GM12878 (cell line): ENCODE measurements at regions not wholly inside any gene's neighbourhood (a gene's known extent, or its start where the extent isn't known, plus 50 kb on each side); places are given as distances from the start of the nearest gene placed in this dataset.

Experiments used
- ATAC-seq: fragments of 200-7000 bp; cut with Tn5 transposase; 3 replicates; pipeline ENCODE4 v1.9.1; 2020; ENCODE audit warnings: mild to moderate bottlenecking, moderate library complexity
- BruUV-seq: library from RNA; stranded (reverse); fragments of 400-500 nt; replicated peaks from 2 replicates; lab custom pipeline; 2021; lab: Mats Ljungman, UMichigan
- CTCF ChIA-PET: fragments of 300-600 bp; sonication (Branson Sonifier 250); formaldehyde crosslinking; extraction: SDS; loops from one replicate; lab custom pipeline; 2021; ENCODE audit warnings: inconsistent platforms; lab: Yijun Ruan, JAX
- POLR2A ChIA-PET: fragments of 350-600 bp; formaldehyde crosslinking; extraction: SDS; loops from one replicate; lab custom pipeline; 2021; ENCODE audit warnings: inconsistent platforms; lab: Charles Lee
- RAD21 ChIA-PET: fragments of 300-600 bp; sonication (Branson Sonifier 250); formaldehyde crosslinking; loops from one replicate; lab custom pipeline; 2023; ENCODE audit warnings: antibody characterized with exemption; ENCODE audit not compliant: unreplicated experiment; lab: Charles Lee
- SMC1A ChIA-PET: fragments of 300-600 bp; sonication (Branson Sonifier 250); formaldehyde crosslinking; loops from one replicate; lab custom pipeline; 2023; ENCODE audit not compliant: unreplicated experiment, uncharacterized antibody; lab: Charles Lee
- DNase-seq: peaks from one replicate; pipeline ENCODE4 v3.0.0-alpha.2; 2011; ENCODE audit warnings: low read depth, low spot score
- FAIRE-seq: peaks from 3 replicates; lab custom pipeline; 2011; peaks lifted over from hg19 to GRCh38; lab: Jason Lieb, UNC
- H2AFZ ChIP-seq: 2 replicates; pipeline ENCODE4 v1.6.0; 2011; ENCODE audit warnings: low read depth, low read length, control low read depth; ENCODE audit not compliant: control insufficient read depth
- H3K27ac ChIP-seq: 2 replicates; pipeline ENCODE4 v1.5.1; 2011; ENCODE audit warnings: control low read depth; ENCODE audit not compliant: control insufficient read depth, insufficient read depth
- H3K27me3 ChIP-seq, 2 experiments: replicated peaks in 1 of 2; 2 replicates each; pipeline versions ENCODE4 v1.6.0 to v1.6.1; 2011; ENCODE audit warnings: low read length in 1 of 2; ENCODE audit not compliant: control insufficient read depth in 2 of 2, insufficient read depth in 2 of 2
- H3K36me3 ChIP-seq, 2 experiments: 2 replicates each; pipeline ENCODE4 v1.5.1; 2011; ENCODE audit warnings: low read length in 1 of 2; ENCODE audit not compliant: control insufficient read depth in 2 of 2, insufficient read depth in 2 of 2
- H3K4me1 ChIP-seq: 2 replicates; pipeline ENCODE4 v1.6.1; 2011; ENCODE audit warnings: mild to moderate bottlenecking, low read length, moderate library complexity, mixed read lengths; ENCODE audit not compliant: control insufficient read depth, insufficient read depth
- H3K4me2 ChIP-seq: 2 replicates; pipeline ENCODE4 v1.6.0; 2011; ENCODE audit warnings: control low read depth; ENCODE audit not compliant: control insufficient read depth, insufficient read depth
- H3K4me3 ChIP-seq: fragments of 200-600 bp; sonication (generic); 2 replicates; pipeline ENCODE4 v1.5.1; 2016
- H3K79me2 ChIP-seq: 2 replicates; pipeline ENCODE4 v1.6.0; 2011; ENCODE audit warnings: low read length; ENCODE audit not compliant: control insufficient read depth, insufficient read depth
- H3K9ac ChIP-seq: 2 replicates; pipeline ENCODE4 v1.8.0; 2011; ENCODE audit warnings: low read length, control low read depth, mixed read lengths; ENCODE audit not compliant: control insufficient read depth, insufficient read depth
- H3K9me3 ChIP-seq: replicated peaks from 3 replicates; pipeline ENCODE4 v1.5.1; 2011; ENCODE audit warnings: mild to moderate bottlenecking, low read length; ENCODE audit not compliant: control insufficient read depth, insufficient read depth
- H4K20me1 ChIP-seq: 2 replicates; pipeline ENCODE4 v1.6.0; 2011; ENCODE audit not compliant: control insufficient read depth, insufficient read depth
- EP300 ChIP-seq, 2 experiments: fragments of 150-350 bp in 1 of 2; IDR thresholded peaks; 2 replicates each; pipeline ENCODE4 v1.6.1; 2011 to 2012; ENCODE audit warnings: low read depth in 2 of 2, low read length in 2 of 2, borderline replicate concordance in 1 of 2, improper control_type of control experiment in 1 of 2, inconsistent platforms in 1 of 2; ENCODE audit not compliant: control insufficient read depth in 1 of 2
- KDM1A ChIP-seq: fragments of 200-600 bp; sonication (generic); IDR thresholded peaks from 2 replicates; pipeline ENCODE4 v1.6.1; 2016; ENCODE audit warnings: borderline replicate concordance
- MEF2A ChIP-seq: IDR thresholded peaks from 2 replicates; pipeline ENCODE4 v1.6.1; 2011; ENCODE audit warnings: low read depth, mild to moderate bottlenecking, low read length, moderate library complexity; ENCODE audit not compliant: insufficient read depth
- SMAD1 ChIP-seq: fragments of 450-650 bp; IDR thresholded peaks from 2 replicates; pipeline ENCODE4 v1.6.1; 2018; ENCODE audit warnings: mild to moderate bottlenecking, low read depth; ENCODE audit not compliant: partially characterized antibody
- SP1 ChIP-seq: IDR thresholded peaks from one replicate; pipeline ENCODE4 v1.6.1; 2011; ENCODE audit warnings: low read depth, low read length
- SRF ChIP-seq, 2 experiments: IDR thresholded peaks; 2 replicates each; pipeline ENCODE4 v1.6.1; 2011; ENCODE audit warnings: low read depth in 2 of 2, low read length in 2 of 2, mild to moderate bottlenecking in 1 of 2, moderate library complexity in 1 of 2
- ZNF274 ChIP-seq: IDR thresholded peaks from one replicate; pipeline ENCODE4 v1.8.0; 2011; ENCODE audit not compliant: insufficient read length, insufficient read depth
- WGBS: methylation state at CpG from one replicate; pipeline ENCODE4 v1.1.6; 2016; ENCODE audit warnings: low lambda C conversion rate; ENCODE audit not compliant: insufficient replicate concordance, insufficient coverage; ENCODE audit errors: missing lambda C conversion rate; 5-methylcytosine and 5-hydroxymethylcytosine counted together
- in situ Hi-C: fragments of 300-500 bp; cut with MboI; formaldehyde crosslinking; loops from 9 replicates; pipeline ENCODE4 v1.14.3; 2018; ENCODE audit warnings: mixed read lengths
- intact Hi-C: fragments of 100-400 bp; cut with micrococcal nuclease; formaldehyde crosslinking; loops from one replicate; pipeline ENCODE4 v1.14.2; 2022; ENCODE audit not compliant: unreplicated experiment
- TF ChIP-seq, protein P1 (sequence below): fragments of 450-650 bp; IDR thresholded peaks from 2 replicates; pipeline ENCODE4 v1.6.1; 2017; ENCODE audit warnings: mild to moderate bottlenecking, moderate library complexity
- TF ChIP-seq, protein P2 (sequence below): fragments of 450-650 bp; IDR thresholded peaks from 2 replicates; pipeline ENCODE4 v1.6.1; 2017; ENCODE audit warnings: mild to moderate bottlenecking, low read depth, inconsistent platforms; ENCODE audit not compliant: poor library complexity, severe bottlenecking
- TF ChIP-seq, protein P3 (sequence below): IDR thresholded peaks from 2 replicates; pipeline ENCODE4 v1.6.1; 2012; ENCODE audit warnings: low read depth, low read length, improper control_type of control experiment
- TF ChIP-seq, protein P4 (sequence below): fragments of 450-650 bp; IDR thresholded peaks from 2 replicates; pipeline ENCODE4 v1.6.1; 2016; ENCODE audit warnings: mild to moderate bottlenecking
- TF ChIP-seq, protein P5 (sequence below): fragments of 450-650 bp; formaldehyde crosslinking; IDR thresholded peaks from 2 replicates; pipeline ENCODE4 v1.4.0; 2022; ENCODE audit warnings: mild to moderate bottlenecking, moderate library complexity

DNA sequence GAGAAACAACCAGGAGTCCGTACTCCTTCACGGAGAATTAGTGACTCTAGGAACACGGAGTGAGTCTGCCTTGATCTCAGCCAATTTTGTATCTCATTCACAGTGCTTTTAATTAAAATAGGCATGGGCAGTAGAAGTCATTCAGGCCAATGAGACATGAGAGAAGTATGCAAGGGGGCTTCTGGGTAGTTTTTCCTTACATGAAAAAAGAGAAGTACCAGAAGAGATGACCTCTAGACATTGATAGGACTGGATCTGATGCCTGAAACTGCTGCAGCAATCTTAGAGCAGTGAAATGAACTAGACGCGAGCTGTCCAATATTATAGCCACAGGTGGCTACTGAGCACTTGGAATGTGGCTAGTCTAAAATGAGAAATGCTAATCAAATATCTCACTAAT, 187.7 kb upstream of the TLE4 start:
- H3K27ac ChIP-seq, result no peak overlapping the region
- no peaks in the 10 kb centered on the region for H3K27me3 ChIP-seq
- in situ Hi-C loops (no loop called here), intact Hi-C loops (no loop called here)
- no peak overlapping the region for H3K4me2 ChIP-seq
- ChIA-PET SMC1A (no interaction called here), CTCF (no interaction called here), RAD21 (no interaction called here), POLR2A (no interaction called here)
- H3K79me2 ChIP-seq, result no peaks in the 10 kb centered on the region
- no TSS peak for BruUV-seq
- DNase-seq (no peak), ATAC-seq (no peak), FAIRE-seq (no peak)
- no peak overlapping the region for H2AFZ ChIP-seq
- H4K20me1 ChIP-seq, result no peaks in the 10 kb centered on the region
- no peaks in the 10 kb centered on the region; the same call in 2 of the 3 replicates for H3K9me3 ChIP-seq
- H3K36me3 ChIP-seq, result no peaks in the 10 kb centered on the region
- H3K4me3 ChIP-seq, result no peak overlapping the region
- no peaks in the 10 kb centered on the region for H3K4me1 ChIP-seq
- WGBS, result 45% methylated on average over 5 of the region's 5 CpGs
- H3K9ac ChIP-seq, result no peak overlapping the region
- TF ChIP-seq, protein P1, sequence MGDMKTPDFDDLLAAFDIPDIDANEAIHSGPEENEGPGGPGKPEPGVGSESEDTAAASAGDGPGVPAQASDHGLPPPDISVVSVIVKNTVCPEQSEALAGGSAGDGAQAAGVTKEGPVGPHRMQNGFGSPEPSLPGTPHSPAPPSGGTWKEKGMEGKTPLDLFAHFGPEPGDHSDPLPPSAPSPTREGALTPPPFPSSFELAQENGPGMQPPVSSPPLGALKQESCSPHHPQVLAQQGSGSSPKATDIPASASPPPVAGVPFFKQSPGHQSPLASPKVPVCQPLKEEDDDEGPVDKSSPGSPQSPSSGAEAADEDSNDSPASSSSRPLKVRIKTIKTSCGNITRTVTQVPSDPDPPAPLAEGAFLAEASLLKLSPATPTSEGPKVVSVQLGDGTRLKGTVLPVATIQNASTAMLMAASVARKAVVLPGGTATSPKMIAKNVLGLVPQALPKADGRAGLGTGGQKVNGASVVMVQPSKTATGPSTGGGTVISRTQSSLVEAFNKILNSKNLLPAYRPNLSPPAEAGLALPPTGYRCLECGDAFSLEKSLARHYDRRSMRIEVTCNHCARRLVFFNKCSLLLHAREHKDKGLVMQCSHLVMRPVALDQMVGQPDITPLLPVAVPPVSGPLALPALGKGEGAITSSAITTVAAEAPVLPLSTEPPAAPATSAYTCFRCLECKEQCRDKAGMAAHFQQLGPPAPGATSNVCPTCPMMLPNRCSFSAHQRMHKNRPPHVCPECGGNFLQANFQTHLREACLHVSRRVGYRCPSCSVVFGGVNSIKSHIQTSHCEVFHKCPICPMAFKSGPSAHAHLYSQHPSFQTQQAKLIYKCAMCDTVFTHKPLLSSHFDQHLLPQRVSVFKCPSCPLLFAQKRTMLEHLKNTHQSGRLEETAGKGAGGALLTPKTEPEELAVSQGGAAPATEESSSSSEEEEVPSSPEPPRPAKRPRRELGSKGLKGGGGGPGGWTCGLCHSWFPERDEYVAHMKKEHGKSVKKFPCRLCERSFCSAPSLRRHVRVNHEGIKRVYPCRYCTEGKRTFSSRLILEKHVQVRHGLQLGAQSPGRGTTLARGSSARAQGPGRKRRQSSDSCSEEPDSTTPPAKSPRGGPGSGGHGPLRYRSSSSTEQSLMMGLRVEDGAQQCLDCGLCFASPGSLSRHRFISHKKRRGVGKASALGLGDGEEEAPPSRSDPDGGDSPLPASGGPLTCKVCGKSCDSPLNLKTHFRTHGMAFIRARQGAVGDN, result no peak
- TF ChIP-seq SMAD1 (no peak), KDM1A (no peak), EP300 (IDR thresholded peaks at IDR 0.05; ENCODE audit: borderline replicate concordance in 1 of 2, control insufficient read depth in 1 of 2, low read depth in 2 of 2, low read length in 2 of 2) (no peak), MEF2A (no peak), SRF (IDR thresholded peaks at IDR 0.05; ENCODE audit: low read depth in 2 of 2, low read length in 2 of 2) (no peak), ZNF274 (no peak), SP1 (no peak)
- TF ChIP-seq, protein P2, sequence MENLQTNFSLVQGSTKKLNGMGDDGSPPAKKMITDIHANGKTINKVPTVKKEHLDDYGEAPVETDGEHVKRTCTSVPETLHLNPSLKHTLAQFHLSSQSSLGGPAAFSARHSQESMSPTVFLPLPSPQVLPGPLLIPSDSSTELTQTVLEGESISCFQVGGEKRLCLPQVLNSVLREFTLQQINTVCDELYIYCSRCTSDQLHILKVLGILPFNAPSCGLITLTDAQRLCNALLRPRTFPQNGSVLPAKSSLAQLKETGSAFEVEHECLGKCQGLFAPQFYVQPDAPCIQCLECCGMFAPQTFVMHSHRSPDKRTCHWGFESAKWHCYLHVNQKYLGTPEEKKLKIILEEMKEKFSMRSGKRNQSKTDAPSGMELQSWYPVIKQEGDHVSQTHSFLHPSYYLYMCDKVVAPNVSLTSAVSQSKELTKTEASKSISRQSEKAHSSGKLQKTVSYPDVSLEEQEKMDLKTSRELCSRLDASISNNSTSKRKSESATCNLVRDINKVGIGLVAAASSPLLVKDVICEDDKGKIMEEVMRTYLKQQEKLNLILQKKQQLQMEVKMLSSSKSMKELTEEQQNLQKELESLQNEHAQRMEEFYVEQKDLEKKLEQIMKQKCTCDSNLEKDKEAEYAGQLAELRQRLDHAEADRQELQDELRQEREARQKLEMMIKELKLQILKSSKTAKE, result no peak
- TF ChIP-seq, protein P3, sequence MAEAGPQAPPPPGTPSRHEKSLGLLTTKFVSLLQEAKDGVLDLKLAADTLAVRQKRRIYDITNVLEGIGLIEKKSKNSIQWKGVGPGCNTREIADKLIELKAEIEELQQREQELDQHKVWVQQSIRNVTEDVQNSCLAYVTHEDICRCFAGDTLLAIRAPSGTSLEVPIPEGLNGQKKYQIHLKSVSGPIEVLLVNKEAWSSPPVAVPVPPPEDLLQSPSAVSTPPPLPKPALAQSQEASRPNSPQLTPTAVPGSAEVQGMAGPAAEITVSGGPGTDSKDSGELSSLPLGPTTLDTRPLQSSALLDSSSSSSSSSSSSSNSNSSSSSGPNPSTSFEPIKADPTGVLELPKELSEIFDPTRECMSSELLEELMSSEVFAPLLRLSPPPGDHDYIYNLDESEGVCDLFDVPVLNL, result no peak
- TF ChIP-seq, protein P4, sequence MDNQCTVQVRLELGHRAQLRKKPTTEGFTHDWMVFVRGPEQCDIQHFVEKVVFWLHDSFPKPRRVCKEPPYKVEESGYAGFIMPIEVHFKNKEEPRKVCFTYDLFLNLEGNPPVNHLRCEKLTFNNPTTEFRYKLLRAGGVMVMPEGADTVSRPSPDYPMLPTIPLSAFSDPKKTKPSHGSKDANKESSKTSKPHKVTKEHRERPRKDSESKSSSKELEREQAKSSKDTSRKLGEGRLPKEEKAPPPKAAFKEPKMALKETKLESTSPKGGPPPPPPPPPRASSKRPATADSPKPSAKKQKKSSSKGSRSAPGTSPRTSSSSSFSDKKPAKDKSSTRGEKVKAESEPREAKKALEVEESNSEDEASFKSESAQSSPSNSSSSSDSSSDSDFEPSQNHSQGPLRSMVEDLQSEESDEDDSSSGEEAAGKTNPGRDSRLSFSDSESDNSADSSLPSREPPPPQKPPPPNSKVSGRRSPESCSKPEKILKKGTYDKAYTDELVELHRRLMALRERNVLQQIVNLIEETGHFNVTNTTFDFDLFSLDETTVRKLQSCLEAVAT, result no peak
- TF ChIP-seq, protein P5, sequence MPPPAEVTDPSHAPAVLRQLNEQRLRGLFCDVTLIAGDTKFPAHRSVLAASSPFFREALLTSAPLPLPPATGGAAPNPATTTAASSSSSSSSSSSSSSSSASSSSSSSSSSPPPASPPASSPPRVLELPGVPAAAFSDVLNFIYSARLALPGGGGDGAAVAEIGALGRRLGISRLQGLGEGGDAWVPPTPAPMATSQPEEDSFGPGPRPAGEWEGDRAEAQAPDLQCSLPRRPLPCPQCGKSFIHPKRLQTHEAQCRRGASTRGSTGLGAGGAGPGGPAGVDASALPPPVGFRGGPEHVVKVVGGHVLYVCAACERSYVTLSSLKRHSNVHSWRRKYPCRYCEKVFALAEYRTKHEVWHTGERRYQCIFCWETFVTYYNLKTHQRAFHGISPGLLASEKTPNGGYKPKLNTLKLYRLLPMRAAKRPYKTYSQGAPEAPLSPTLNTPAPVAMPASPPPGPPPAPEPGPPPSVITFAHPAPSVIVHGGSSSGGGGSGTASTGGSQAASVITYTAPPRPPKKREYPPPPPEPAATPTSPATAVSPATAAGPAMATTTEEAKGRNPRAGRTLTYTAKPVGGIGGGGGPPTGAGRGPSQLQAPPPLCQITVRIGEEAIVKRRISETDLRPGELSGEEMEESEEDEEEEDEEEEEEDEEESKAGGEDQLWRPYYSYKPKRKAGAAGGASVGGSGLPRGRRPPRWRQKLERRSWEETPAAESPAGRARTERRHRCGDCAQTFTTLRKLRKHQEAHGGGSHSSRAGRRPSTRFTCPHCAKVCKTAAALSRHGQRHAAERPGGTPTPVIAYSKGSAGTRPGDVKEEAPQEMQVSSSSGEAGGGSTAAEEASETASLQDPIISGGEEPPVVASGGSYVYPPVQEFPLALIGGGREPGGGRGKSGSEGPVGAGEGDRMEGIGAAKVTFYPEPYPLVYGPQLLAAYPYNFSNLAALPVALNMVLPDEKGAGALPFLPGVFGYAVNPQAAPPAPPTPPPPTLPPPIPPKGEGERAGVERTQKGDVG (CRISPR knock-in tag), result no peak
